GM21526 (cell line): ENCODE measurements at regions not wholly inside any gene's neighbourhood (a gene's known extent, or its start where the extent isn't known, plus 50 kb on each side); places are given as distances from the start of the nearest gene placed in this dataset.
"Not testable (repeated sequence)": the region's sequence is repeated elsewhere in the genome, so short reads cannot be mapped to it uniquely, and the experiment has no call there.

Source experiments
- ATAC-seq: cut with Tn5 transposase; IDR thresholded peaks from one replicate; pipeline ENCODE4 v1.9.1; 2021; ENCODE audit warnings: moderate library complexity; ENCODE audit not compliant: unreplicated experiment, low FRiP score

DNA sequence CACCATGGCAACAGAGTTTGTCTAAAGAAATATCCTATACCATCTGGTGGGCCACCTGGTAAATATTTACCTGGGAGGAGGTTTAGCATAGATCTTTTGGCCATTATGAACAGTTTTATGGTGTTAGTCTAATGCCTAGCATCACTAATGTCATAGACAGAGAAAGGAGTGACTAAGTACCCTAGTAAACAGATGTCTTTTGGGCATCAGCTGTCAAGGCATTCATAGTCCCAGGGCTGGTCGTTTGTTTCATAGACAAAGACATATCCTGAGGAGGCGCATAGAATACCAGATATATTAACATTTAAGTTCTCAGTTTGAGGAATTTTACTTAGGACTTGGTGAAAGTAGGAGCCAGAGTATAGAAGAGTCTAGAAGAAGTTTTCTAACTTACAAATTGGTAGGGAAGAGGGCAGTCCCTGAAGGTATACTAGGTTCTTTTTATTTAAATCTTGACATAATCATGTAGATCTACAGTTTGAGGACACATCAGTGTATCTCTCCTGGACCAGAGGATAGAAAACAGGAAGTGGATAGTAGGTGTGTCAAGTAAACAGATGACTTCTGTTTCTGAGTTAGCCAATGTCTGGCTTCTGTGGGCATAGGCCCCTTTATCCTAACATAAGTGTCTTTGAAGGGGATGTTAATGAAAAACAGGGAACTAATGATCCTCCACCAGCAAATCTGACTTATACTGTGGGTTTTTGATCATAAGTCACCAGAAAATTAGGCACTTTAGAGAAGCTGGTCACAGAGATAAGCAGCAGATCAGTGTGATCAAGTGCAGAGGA, 105.0 kb upstream of the PRSS3 start:
- no peak for ATAC-seq

DNA sequence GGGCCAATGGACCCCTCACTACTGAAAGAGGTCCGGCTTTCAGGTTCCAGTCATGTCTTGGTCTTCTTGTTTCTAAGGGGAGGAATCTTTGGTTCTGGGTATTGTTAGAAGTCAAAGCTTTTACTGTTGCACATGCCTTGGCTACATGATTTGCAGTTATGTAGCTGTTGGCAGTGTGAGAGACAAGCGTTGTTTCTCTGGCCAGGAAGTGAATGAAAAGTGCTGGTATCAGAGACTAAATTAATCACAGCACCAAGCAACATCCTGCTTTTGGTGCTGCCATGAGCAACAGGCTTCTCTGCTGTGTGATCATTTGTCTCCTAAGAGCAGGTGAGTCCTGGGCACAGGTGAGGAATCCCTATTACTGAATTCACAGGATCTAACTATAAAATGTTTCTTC, 100.1 kb upstream of the PRSS3 start:
- no peak for ATAC-seq

DNA sequence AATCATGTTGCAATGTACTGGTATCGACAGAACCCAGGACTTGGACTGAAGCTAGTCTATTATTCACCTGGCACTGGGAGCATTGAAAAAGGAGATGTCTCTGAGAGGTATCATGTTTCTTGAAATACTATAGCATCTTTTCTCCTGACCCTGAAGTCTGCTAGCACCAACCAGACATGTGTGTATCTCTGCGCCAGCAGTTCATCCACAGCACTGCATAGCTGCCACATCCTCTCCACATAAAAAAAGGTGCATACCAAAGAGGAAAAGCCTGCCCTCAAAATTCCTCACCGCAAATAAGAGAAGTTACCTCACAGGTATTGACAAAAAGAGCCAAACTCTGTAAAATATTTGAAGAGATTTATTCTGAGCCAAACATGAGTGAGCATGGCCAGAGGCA, 99.5 kb upstream of the PRSS3 start:
- no peak for ATAC-seq

DNA sequence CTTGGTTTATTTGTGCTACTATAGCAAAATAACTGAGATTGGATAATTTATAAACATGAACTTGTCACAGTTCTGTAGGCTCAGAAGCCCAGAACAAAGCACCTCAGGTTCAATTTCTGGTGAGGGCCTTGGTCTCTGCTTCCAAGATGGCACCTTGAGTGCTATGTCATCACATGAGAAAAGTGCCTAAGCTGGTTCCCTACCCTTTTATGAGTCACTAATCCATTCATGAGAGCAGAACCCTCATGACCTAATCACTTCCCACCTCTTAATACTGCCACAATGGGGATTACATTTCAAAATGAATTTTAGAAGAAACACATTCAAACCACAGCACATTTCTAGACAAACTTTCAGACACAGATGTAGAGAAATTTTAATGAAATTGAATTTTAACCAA, 98.2 kb upstream of the PRSS3 start:
- ATAC-seq, result no peak

DNA sequence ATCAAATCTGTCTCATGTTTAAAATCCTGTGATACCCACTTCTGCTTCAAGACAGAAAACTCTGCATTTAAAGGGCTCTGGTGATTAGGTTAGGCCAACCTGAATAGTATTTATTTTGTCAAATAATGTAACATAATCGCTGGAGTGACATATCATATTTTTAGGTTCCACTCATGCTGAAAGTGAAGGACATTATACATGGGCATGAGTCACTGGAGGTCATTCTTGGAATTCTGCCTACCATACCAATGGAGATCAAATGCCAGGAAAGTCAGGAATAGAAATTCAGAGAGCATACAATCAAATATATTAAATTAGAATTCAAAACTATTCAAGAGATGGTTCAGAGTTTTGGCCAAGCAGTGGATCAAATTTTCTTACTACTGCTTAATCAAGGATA, 97.1 kb upstream of the PRSS3 start:
- no peak for ATAC-seq

DNA sequence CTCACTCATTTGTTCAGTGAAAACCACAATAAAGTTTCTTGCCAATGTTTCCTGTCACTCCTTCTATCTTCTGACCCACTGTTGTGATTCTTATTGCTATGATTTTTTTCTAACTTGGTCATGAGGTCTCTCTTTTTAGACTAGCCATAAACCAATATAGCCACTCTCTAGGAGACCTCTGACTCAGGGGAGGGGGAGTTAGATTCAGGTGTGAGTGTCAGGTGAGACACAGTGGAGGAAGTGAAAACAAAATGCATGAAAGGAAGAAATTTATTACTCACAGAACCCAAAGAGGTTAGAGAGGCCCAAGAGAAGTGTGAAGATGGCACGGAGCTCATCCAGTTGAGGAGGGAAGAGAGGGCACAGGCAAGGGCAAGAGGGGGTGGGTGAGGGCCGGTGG, 94.4 kb upstream of the PRSS3 start:
- not testable (repeated sequence) for ATAC-seq

DNA sequence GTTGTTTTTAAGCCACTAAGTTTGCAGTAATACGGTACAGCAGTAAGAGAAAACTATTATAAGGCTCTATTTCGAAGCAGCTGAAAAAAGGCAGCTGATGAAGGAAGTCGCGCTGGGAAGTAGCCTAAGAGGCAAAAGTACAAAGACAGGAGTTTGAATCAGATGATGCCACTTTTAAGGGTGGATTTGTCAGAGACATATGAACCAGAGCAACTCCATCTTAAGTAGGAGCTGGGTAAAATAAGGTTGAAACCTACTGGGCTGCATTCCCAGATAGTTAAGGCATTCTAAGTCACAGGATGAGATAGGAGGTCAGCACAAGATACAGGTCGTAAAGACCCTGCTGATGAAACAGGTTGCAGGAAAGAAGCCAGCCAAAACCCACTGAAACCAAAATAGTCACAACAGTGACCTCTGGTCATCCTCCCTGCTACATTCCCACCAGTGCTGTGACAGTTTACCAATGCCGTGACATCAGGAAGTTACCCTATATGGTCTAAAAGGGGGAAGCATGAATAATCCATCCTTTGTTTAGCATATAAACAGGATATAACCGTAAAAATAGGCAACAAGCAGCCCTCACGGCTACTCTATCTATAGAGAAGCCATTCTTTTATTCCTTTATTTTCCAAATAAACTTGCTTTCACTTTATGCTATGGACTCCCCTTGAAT, 91.8 kb upstream of the PRSS3 start:
- ATAC-seq, result no peak

DNA sequence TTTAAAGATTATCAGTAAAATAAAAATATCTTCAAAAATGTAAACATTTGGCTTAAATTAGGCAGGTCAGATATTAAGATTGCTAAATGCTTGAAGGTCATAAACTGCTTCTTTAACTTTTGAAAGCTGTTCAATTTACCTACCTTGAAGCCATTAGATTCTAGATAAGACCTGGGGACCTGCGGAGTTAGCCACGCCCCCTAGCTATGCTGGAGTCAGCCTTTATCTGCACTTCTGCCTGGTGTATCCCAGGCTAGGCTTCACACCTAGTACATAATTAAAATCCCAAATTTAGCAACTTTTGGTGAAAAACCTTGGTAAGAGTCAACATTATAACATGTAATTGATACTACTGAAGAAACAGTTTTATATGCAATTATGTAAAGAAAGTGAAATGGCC, 89.9 kb upstream of the PRSS3 start:
- ATAC-seq, result not testable (repeated sequence)

DNA sequence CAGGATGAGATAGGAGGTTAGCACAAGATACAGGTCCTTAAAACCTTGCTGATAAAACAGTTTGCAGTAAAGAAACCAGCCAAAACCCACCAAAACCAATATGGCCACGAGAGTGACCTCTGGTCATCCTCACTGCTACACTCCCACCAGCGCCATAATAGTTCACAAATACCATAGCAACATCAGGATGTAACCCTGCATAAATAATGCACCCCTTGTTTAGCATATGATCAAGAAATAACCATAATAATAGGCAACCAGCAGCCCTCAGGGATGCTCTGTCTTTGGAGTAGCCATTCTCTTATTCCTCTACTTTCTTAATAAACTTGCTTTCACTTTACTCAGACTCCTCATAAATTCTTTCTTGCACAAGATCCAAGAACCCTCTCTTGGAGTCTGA, 86.9 kb upstream of the PRSS3 start:
- no peak for ATAC-seq

DNA sequence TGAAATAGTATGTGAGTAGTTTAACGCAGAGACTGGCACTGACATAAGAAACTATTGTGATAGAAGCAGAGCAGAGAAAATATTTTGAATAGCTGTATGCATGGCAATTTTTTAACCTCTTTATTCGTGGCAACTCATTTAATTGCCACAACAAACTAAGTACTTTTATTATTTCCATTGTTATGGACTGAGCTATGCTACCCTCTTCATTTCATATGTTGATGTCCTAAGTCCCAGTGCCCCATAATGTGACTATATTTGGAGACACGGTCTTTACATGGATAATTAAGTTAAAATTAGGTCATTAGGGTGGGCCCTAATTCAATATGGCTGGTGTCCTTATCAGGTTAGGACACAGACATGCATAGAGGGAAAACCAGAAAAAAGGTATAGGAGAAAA, 86.1 kb upstream of the PRSS3 start:
- ATAC-seq, result no peak

DNA sequence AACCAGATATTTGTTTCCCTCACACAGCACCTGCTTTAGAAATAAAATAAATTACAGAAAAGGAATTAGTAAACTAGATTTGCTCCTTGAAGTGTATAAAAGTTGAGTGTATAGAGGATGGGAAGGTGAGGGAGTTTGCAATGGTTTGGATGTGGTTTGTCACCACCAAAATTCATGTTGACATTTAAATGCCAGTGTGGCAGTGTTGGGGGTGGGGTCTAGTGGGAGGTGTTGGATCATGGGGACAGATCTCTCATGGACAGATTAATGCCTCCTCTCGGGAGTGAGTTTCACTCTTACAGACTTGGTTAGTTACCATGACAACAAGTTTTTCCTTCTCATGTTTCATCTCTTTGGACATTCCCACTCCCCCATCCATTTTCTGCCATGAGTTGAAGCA, 83.9 kb upstream of the PRSS3 start:
- not testable (repeated sequence) for ATAC-seq

DNA sequence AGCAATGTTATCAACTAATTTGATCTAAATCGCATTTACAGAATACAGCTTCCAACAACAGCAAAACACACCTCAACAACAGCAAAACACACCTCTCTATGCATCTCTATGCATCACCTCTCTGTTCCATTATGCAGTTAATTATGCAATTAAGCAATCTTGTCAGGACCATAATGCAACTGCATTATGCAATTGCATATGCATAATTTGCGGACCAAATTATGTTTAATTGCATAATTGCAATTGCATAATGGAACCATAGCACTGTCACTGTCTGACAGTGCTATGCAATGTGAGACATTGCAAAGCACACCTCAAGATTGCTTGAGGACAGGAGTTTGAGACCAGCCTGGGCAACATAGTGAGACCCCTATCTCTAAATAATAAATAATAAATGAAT, 80.4 kb upstream of the PRSS3 start:
- no peak for ATAC-seq

DNA sequence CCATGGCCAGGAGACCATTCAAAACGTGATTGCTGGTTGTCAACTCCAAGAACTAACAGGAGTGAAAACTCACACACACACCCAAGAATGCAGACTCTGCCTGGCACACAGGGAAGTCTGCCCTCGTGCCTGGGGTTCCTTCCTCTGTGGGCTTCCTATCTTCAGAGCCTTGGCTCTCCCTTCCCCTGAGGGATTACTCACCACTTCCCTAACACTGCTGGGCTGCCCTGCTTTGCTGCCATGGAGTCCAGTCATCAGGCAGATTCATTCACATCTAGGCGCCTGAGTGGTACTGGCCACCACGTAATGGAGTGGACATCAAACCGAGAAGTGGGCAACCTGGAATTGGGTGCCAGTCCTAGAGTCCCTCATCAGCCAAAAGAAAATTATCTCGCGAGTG, 76.4 kb upstream of the PRSS3 start:
- ATAC-seq, result no peak

DNA sequence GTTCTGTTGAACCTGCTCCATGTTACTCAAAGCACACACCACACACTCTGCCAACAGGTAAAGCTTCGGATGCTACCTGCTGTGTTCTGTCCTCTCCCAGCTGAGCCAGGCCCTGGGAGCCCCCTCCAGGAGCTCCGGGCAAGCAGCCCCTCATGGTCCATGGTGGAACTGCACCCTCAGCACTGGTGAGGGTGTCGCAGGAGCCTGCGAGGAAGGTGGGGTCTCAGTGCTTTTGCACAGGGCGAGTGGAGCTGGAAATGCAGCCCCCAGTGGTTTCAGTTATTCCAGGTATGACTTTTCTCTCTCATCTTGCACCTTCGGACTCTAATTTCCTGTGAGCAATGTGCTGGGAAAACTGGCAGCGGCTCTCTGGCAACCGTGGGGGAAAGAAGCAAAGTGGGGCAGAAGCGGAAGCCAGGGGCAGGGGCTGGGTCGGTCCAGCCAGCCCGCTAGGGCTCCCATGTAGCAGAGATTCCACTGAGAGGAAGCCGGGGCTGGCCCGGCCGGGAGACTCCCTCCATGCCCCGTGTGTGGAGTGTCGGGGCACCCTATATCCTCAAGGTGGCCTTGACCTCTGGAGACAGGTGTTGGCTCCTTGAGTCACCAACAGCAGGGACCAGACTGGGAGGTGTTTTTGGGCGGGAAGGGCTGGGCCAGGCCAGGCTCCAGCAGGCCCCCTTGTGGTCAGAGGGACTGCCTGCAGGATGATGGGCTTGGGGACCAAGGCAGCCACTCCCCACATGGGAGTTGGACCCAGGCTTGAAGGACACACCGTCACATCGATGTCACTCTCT, 75.6 kb upstream of the PRSS3 start:
- ATAC-seq, result no peak

DNA sequence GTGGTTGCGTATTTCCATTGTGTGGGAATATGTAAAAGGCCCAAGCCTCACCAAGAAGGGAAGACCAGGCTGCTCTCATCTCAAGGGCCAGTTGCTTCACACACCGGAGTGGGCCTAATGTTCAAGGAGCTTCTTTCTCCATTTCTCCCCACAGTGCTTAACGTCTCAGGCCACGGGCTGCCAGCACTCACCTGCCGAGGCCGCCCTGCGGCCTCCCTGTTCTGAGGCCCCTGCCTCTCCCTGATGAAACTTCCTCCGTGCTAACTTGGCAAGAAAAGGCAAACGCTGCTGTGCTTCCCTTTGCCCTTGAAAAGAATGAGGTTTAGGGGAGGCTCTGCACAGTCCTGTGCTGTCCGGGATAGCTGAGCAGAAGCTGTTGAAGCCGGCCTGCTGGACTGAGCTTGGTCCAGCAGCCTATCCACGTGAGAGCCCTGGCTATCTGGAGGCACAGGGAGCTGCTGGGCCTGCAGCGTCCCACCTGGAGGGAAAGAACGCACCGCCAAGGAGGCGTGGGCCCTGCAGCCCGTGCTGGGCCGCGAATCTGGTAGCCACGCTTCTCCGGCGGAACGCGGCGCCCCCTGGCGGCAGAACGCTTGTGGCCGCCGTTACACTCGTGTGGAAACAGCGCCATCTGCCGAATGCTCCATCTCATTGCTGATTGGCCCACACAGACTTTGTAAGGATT, 73.5 kb upstream of the PRSS3 start:
- ATAC-seq, result peak; percentile 75

DNA sequence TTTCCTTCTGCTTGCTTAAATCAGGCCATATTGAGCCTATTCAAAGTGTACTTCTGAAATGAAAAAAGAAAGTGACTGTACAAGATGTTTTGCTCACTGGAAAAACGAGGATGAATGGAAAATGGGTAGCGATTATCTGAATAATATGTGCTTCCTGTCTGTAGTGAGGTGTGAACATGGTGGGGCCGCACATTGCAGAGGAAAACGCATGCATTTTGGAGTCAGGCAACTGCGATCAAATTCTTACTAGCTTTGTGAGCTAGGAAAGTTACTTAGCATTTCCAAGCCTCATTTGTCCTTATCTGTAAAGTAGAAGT, 73.0 kb upstream of the PRSS3 start:
- no peak for ATAC-seq

DNA sequence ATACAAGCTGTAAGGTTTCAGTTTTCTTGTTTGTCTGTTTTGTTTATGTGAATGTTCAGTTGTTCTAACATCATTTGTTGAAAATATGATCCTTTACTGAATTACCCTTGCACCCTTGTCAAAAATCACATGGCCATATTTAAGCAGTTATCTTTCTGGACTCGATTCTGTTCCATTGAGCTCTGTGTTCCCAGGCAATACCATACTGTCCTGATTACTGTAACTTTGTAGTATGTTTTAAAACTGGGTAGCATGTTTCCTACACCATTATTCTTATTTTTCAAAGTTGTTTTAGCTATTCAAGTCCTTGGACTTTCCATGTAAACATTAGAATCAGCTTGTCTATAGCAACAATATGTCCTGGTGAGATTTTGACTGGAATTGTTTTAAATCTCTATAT, 66.7 kb upstream of the PRSS3 start:
- ATAC-seq, result no peak

DNA sequence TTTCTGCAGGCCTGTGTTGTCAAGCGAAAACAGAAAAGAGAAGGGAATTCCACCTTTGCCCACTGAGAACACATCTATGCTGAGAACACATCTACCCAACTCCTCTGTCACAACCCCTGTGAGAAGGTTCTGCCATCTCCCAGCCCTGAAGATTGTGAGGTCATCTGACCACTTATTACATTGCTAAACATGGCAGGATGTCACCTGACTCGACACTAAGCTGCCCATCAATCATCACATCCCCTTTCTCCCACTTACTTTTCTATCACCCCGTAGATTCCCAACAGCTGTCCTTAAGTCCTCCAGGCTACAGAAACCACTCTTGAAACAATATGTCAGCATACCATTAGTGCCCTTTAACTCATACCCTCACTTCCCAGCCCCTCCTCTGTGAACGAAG, 64.2 kb upstream of the PRSS3 start:
- no peak for ATAC-seq

DNA sequence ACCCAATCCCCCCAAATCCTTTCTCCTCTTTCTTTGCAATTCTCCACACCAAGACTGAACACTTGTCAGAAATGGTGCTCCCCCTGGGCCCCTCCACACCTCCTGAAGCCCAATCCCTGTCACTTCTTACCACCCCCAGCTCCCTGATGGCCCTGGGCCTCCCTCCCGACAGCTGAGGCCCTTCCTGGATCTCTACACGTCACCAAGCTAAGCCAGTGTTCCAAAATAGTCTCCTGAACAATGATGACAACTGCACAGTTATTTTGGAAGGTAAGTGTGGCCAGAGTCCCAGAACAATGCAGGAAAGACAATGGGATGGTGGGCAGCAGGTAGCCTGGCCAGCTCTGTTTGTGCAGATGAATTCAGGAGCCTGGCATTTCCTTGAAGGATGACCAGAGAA, 63.7 kb upstream of the PRSS3 start:
- ATAC-seq, result no peak

DNA sequence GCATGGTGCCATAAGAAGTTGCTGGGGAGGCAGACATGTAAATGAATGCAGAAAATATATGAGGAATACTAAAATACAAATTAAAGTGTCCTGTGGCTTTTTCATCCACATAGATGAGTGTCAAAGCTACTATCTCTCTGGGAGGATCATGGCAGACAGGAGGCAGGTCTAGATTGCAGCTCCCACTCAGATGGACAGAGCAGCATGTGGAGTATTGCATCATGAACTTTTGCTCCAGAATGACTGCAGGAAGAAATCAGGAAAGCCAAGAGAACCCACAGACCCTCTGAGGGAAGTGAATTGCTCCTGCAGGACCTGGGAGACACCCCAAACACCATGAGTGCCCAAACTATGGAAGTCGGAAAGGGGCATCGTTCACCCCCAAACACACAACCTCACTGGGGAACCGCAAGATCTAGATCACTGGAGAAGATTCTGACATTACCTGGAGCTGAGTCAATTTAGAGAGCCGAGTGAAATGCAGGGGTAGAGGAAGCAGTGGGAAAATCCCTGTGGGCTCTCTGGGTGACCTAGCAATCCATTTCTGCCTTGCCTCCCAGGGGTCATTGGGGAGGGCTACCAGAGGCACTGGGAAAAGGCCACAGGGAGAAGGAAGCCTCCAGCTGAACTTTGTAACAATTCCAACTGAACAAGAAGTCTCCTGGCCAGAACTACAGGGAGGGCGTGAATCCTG, 61.0 kb upstream of the PRSS3 start:
- ATAC-seq, result not testable (repeated sequence)
